H1 (cell line): ENCODE measurements at regions not wholly inside any gene's neighbourhood (a gene's known extent, or its start where the extent isn't known, plus 50 kb on each side); places are given as distances from the start of the nearest gene placed in this dataset.

Source experiments
- CTCF ChIA-PET: fragments of 300-600 bp; sonication (Branson Sonifier 250); formaldehyde crosslinking; loops from one replicate; lab custom pipeline; 2021; ENCODE audit not compliant: partially characterized antibody; lab: Charles Lee
- POLR2A ChIA-PET: fragments of 300-600 bp; sonication (Branson Sonifier 250); formaldehyde crosslinking; loops from one replicate; lab custom pipeline; 2021; ENCODE audit warnings: inconsistent platforms; ENCODE audit not compliant: partially characterized antibody; lab: Charles Lee
- DNase-seq, 2 experiments: peaks; one replicate each; pipeline versions ENCODE4 v3.0.0 to v3.0.0-alpha.2; 2010 to 2022; ENCODE audit warnings: low spot score in 2 of 2, low read depth in 1 of 2, mixed read lengths in 1 of 2
- FAIRE-seq: peaks from 2 replicates; lab custom pipeline; 2011; peaks lifted over from hg19 to GRCh38; lab: Jason Lieb, UNC
- H2AFZ ChIP-seq: 2 replicates; pipeline ENCODE4 v1.8.1; 2012; ENCODE audit warnings: low read length, inconsistent platforms
- H2AK5ac ChIP-seq: 2 replicates; pipeline ENCODE4 v1.6.1; 2013; ENCODE audit warnings: low read depth, low read length
- H2BK120ac ChIP-seq: replicated peaks from 2 replicates; pipeline ENCODE3; 2013; ENCODE audit warnings: low read depth, low read length, inconsistent platforms
- H2BK12ac ChIP-seq: 2 replicates; pipeline ENCODE4 v1.6.1; 2013; ENCODE audit warnings: low read depth, low read length
- H2BK15ac ChIP-seq: 2 replicates; pipeline ENCODE4 v1.6.1; 2013; ENCODE audit warnings: low read length
- H2BK20ac ChIP-seq: 2 replicates; pipeline ENCODE4 v1.6.1; 2013; ENCODE audit warnings: low read length
- H2BK5ac ChIP-seq: 2 replicates; pipeline ENCODE4 v1.6.1; 2013; ENCODE audit warnings: low read depth, low read length
- H3K14ac ChIP-seq: 2 replicates; pipeline ENCODE4 v1.6.1; 2013; ENCODE audit warnings: inconsistent platforms; ENCODE audit not compliant: insufficient read length
- H3K18ac ChIP-seq: 2 replicates; pipeline ENCODE4 v1.6.1; 2013; ENCODE audit warnings: low read length; ENCODE audit errors: extremely low read depth
- H3K23ac ChIP-seq: 2 replicates; pipeline ENCODE4 v1.6.1; 2013; ENCODE audit warnings: inconsistent platforms; ENCODE audit not compliant: insufficient read length
- H3K23me2 ChIP-seq: 2 replicates; pipeline ENCODE4 v1.6.1; 2013; ENCODE audit warnings: low read depth, low read length
- H3K27ac ChIP-seq: 2 replicates; pipeline ENCODE4 v1.6.1; 2011; ENCODE audit warnings: low read depth, low read length, inconsistent platforms
- H3K27me3 ChIP-seq, 4 experiments: replicated peaks in 1 of 4; 1 replicate in 1 of 4; 2 replicates in 3 of 4; pipeline versions ENCODE4 v1.6.1 to v1.8.1; 2011 to 2013; ENCODE audit warnings: low read length in 3 of 4, mild to moderate bottlenecking in 3 of 4, inconsistent platforms in 2 of 4, mixed read lengths in 2 of 4, moderate library complexity in 1 of 4; ENCODE audit not compliant: control insufficient read depth in 3 of 4, insufficient read depth in 3 of 4; ENCODE audit errors: extremely low read depth in 1 of 4
- H3K36me3 ChIP-seq, 4 experiments: 2 replicates each; pipeline versions ENCODE4 v1.6.1 to v1.8.1; 2011 to 2013; ENCODE audit warnings: mild to moderate bottlenecking in 4 of 4, low read length in 3 of 4, moderate library complexity in 2 of 4, control low read depth in 1 of 4, inconsistent platforms in 1 of 4; ENCODE audit not compliant: insufficient read depth in 4 of 4, control insufficient read depth in 2 of 4
- H3K4ac ChIP-seq: replicated peaks from 2 replicates; pipeline ENCODE3; 2013; ENCODE audit warnings: low read length, low read depth, mixed read lengths, inconsistent platforms; ENCODE audit not compliant: insufficient read length
- H3K4me1 ChIP-seq, 4 experiments: replicated peaks in 1 of 4; 1 replicate in 1 of 4; 2 replicates in 3 of 4; pipeline versions ENCODE4 v1.6.1 to v1.8.1; 2011 to 2013; ENCODE audit warnings: low read length in 3 of 4, inconsistent platforms in 2 of 4, mixed read lengths in 1 of 4; ENCODE audit not compliant: insufficient read depth in 4 of 4, control insufficient read depth in 3 of 4
- H3K4me2 ChIP-seq, 2 experiments: 2 replicates each; pipeline versions ENCODE4 v1.6.1 to v1.8.1; 2011 to 2013; ENCODE audit warnings: low read depth in 2 of 2, low read length in 2 of 2, control low read depth in 1 of 2, inconsistent platforms in 1 of 2, mild to moderate bottlenecking in 1 of 2; ENCODE audit not compliant: insufficient read depth in 1 of 2
- H3K4me3 ChIP-seq, 4 experiments: fragments of 200-600, 300-600 bp in 1 of 4; sonication (generic), shearing (Covaris generic), sonication (Bioruptor Twin) in 1 of 4; 2 replicates each; pipeline versions ENCODE4 v1.5.1 to v1.8.1; 2011 to 2016; ENCODE audit warnings: low read length in 4 of 4, low read depth in 3 of 4, control low read depth in 2 of 4, inconsistent platforms in 2 of 4, mild to moderate bottlenecking in 2 of 4, mixed read lengths in 1 of 4, moderate library complexity in 1 of 4; ENCODE audit not compliant: insufficient read depth in 2 of 4; ENCODE audit errors: extremely low read depth in 1 of 4
- H3K56ac ChIP-seq: replicated peaks from 2 replicates; pipeline ENCODE3; 2013; ENCODE audit warnings: low read depth, mild to moderate bottlenecking, mixed read lengths, low read length, inconsistent platforms; ENCODE audit not compliant: insufficient read length
- H3K79me1 ChIP-seq: 2 replicates; pipeline ENCODE4 v1.6.1; 2013; ENCODE audit warnings: low read depth, low read length, control low read depth
- H3K79me2 ChIP-seq, 2 experiments: 2 replicates each; pipeline versions ENCODE4 v1.6.1 to v1.8.1; 2012 to 2013; ENCODE audit warnings: low read length in 2 of 2, mild to moderate bottlenecking in 2 of 2, inconsistent platforms in 1 of 2; ENCODE audit not compliant: insufficient read depth in 2 of 2, control insufficient read depth in 1 of 2
- H3K9ac ChIP-seq, 4 experiments: replicated peaks in 1 of 4; 1 replicate in 1 of 4; 2 replicates in 3 of 4; pipeline versions ENCODE4 v1.6.1 to v1.8.1; 2011 to 2013; ENCODE audit warnings: low read depth in 3 of 4, low read length in 3 of 4, control low read depth in 2 of 4, mild to moderate bottlenecking in 2 of 4, moderate library complexity in 2 of 4, inconsistent platforms in 1 of 4; ENCODE audit errors: extremely low read depth in 1 of 4
- H3K9me3 ChIP-seq, 2 experiments: 2 replicates each; pipeline versions ENCODE4 v1.6.1 to v1.8.1; 2012 to 2013; ENCODE audit warnings: mild to moderate bottlenecking in 2 of 2, moderate library complexity in 2 of 2, control low read depth in 1 of 2, inconsistent platforms in 1 of 2, low read depth in 1 of 2, low read length in 1 of 2, mixed read lengths in 1 of 2; ENCODE audit not compliant: insufficient read depth in 2 of 2
- H4K20me1 ChIP-seq, 2 experiments: replicated peaks in 1 of 2; 2 replicates each; pipeline versions ENCODE3 to v1.8.1; 2011 to 2013; ENCODE audit warnings: inconsistent platforms in 2 of 2, low read length in 2 of 2, mild to moderate bottlenecking in 1 of 2; ENCODE audit not compliant: insufficient read depth in 2 of 2, control insufficient read depth in 1 of 2
- H4K5ac ChIP-seq: 2 replicates; pipeline ENCODE4 v1.6.1; 2013; ENCODE audit warnings: low read length, low read depth, mixed read lengths, inconsistent platforms; ENCODE audit not compliant: insufficient read length
- H4K8ac ChIP-seq: 2 replicates; pipeline ENCODE4 v1.8.0; 2013; ENCODE audit warnings: mild to moderate bottlenecking, moderate library complexity, low read length, inconsistent platforms; ENCODE audit not compliant: insufficient read depth; ENCODE audit errors: extremely low read depth
- H4K91ac ChIP-seq: replicated peaks from 2 replicates; pipeline ENCODE3; 2013; ENCODE audit warnings: low read length, mixed read lengths, inconsistent platforms; ENCODE audit not compliant: insufficient read length
- ASH2L ChIP-seq: fragments of 200-600, 300-600 bp; sonication (generic); IDR thresholded peaks from one replicate; pipeline ENCODE4 v1.7.1; 2017; ENCODE audit warnings: low read length
- RFX5 ChIP-seq: IDR thresholded peaks from 2 replicates; pipeline ENCODE4 v1.6.1; 2011; ENCODE audit warnings: low read depth, low read length, improper control_type of control experiment, borderline replicate concordance
- RXRA ChIP-seq: IDR thresholded peaks from 2 replicates; pipeline ENCODE4 v1.6.1; 2011; ENCODE audit warnings: low read depth, mild to moderate bottlenecking, low read length, moderate library complexity; ENCODE audit not compliant: insufficient read depth
- SIN3A ChIP-seq, 2 experiments: IDR thresholded peaks in 1 of 2; conservative IDR thresholded peaks in 1 of 2; 2 replicates each; pipeline ENCODE4 v1.6.1; 2011 to 2012; ENCODE audit warnings: low read length in 2 of 2, improper control_type of control experiment in 1 of 2, low read depth in 1 of 2, mild to moderate bottlenecking in 1 of 2
- SIRT6 ChIP-seq: IDR thresholded peaks from one replicate; pipeline ENCODE4 v1.7.1; 2012; ENCODE audit warnings: low read length, inconsistent platforms
- SRF ChIP-seq: IDR thresholded peaks from 2 replicates; pipeline ENCODE4 v1.6.1; 2011; ENCODE audit warnings: mild to moderate bottlenecking, low read depth, low read length, moderate library complexity
- TAF1 ChIP-seq: IDR thresholded peaks from 2 replicates; pipeline ENCODE4 v1.6.1; 2011; ENCODE audit warnings: mild to moderate bottlenecking, low read depth, low read length
- TBP ChIP-seq: IDR thresholded peaks from 2 replicates; pipeline ENCODE4 v1.6.1; 2011; ENCODE audit warnings: low read depth, low read length, improper control_type of control experiment
- TCF12 ChIP-seq: IDR thresholded peaks from 2 replicates; pipeline ENCODE4 v1.6.1; 2011; ENCODE audit warnings: low read depth, mild to moderate bottlenecking, low read length
- ZNF274 ChIP-seq: IDR thresholded peaks from 2 replicates; pipeline ENCODE4 v1.7.0; 2012; ENCODE audit warnings: low read length, borderline replicate concordance; ENCODE audit errors: extremely low read depth
- WGBS, 2 experiments: shearing (Covaris generic) in 1 of 2; methylation state at CpG; one replicate each; pipeline versions ENCODE4 v1.1.6 to v1.1.7; 2013 to 2015; ENCODE audit warnings: low lambda C conversion rate in 2 of 2, mixed read lengths in 2 of 2, inconsistent platforms in 1 of 2, low coverage in 1 of 2, missing lambda C conversion rate in 1 of 2; ENCODE audit not compliant: insufficient replicate concordance in 2 of 2, insufficient coverage in 1 of 2, insufficient read length in 1 of 2; ENCODE audit errors: extremely low coverage in 1 of 2, missing lambda C conversion rate in 1 of 2; 5-methylcytosine and 5-hydroxymethylcytosine counted together
- TF ChIP-seq, protein P1 (sequence below): IDR thresholded peaks from 2 replicates; pipeline ENCODE4 v1.6.1; 2012; ENCODE audit warnings: inconsistent platforms
- TF ChIP-seq, protein P2 (sequence below): IDR thresholded peaks from 2 replicates; pipeline ENCODE4 v1.6.1; 2012; ENCODE audit warnings: inconsistent platforms

- no peak overlapping the region for H3K23ac ChIP-seq
- no peaks in the 10 kb centered on the region for H3K79me1 ChIP-seq
- 3% methylated on average over 26 of the region's 30 CpGs; no CpG with 5 or more reads in 1 of the 2 experiments for WGBS, 2 experiments
- no peak overlapping the region for H2BK12ac ChIP-seq
- H2BK20ac ChIP-seq, result no peak overlapping the region
- no peak overlapping the region for H3K18ac ChIP-seq
- no peak overlapping the region for H2AK5ac ChIP-seq
- ChIA-PET CTCF (interaction anchor here (0.6 to 1.3 kb wide), 9 partner anchors 10 to 189 kb away, joined by 3 to 5 read pairs (median 3); no protein-coding TSS in a partner anchor), POLR2A (interaction anchor here (0.6 to 1.0 kb wide), 2 partner anchors 8 to 32 kb away, joined by 3 to 5 read pairs; no protein-coding TSS in a partner anchor)
- H3K4me2 ChIP-seq, result peak overlapping the region; percentile 51 to 66
- H2AFZ ChIP-seq, result peak overlapping the region; percentile 99
- peak; percentile 42 for FAIRE-seq
- no peaks in the 10 kb centered on the region; a peak in 1 of 8 replicates for H3K36me3 ChIP-seq
- H2BK15ac ChIP-seq, result no peak overlapping the region
- H3K4me1 ChIP-seq, result peaks cover 0 to 7% (median 3%) of the 10 kb centered on the region in 4 experiments; a peak in 2 of 7 replicates
- no peak overlapping the region for H4K8ac ChIP-seq
- H3K4me3 ChIP-seq, result peak overlapping the region; percentile 24 to 53 (median 28); a peak in 5 of 8 replicates
- peak overlapping the region in 2 of 4 experiments; percentile 43 to 47; a peak in 3 of 7 replicates for H3K9ac ChIP-seq
- no peaks in the 10 kb centered on the region for H4K20me1 ChIP-seq
- no peaks in the 10 kb centered on the region for H3K23me2 ChIP-seq
- H3K56ac ChIP-seq, result no peak overlapping the region
- H3K27me3 ChIP-seq, result no peaks in the 10 kb centered on the region
- no peak overlapping the region for H4K5ac ChIP-seq
- no peak overlapping the region for H3K27ac ChIP-seq
- no peak overlapping the region for H2BK120ac ChIP-seq
- no peak overlapping the region for H2BK5ac ChIP-seq
- peak; percentile 46 to 82 for DNase-seq
- H4K91ac ChIP-seq, result no peak overlapping the region
- H3K4ac ChIP-seq, result no peak overlapping the region
- H3K79me2 ChIP-seq, result no peaks in the 10 kb centered on the region
- H3K14ac ChIP-seq, result no peak overlapping the region
- no peaks in the 10 kb centered on the region for H3K9me3 ChIP-seq
- TF ChIP-seq ASH2L (peak; percentile 68), SIRT6 (no peak), SIN3A (conservative IDR thresholded peaks at IDR 0.05 in 1 of 2, IDR thresholded peaks at IDR 0.05 in 1 of 2; ENCODE audit: low read depth in 1 of 2, low read length in 2 of 2) (peak in 1 of 2 experiments; percentile 49; a peak in 1 of 4 replicates), TBP (peak; percentile 56), RFX5 (no peak), SRF (no peak), TAF1 (peak; percentile 64), ZNF274 (no peak), TCF12 (0 out of 2 replicates have a peak, but pooled peaks have one; percentile 56), RXRA (no peak)
- TF ChIP-seq, protein P1, sequence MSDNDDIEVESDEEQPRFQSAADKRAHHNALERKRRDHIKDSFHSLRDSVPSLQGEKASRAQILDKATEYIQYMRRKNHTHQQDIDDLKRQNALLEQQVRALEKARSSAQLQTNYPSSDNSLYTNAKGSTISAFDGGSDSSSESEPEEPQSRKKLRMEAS, result peak; percentile 83
- TF ChIP-seq, protein P2, sequence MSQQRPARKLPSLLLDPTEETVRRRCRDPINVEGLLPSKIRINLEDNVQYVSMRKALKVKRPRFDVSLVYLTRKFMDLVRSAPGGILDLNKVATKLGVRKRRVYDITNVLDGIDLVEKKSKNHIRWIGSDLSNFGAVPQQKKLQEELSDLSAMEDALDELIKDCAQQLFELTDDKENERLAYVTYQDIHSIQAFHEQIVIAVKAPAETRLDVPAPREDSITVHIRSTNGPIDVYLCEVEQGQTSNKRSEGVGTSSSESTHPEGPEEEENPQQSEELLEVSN, result peak; percentile 81
Observed at GRCh38 chr6:100228834-100229441, 234.9 kb upstream of the MCHR2 start.
